Liver (tissue), 7 donors: ENCODE measurements at regions not wholly inside any gene's neighbourhood (a gene's known extent, or its start where the extent isn't known, plus 50 kb on each side); places are given as distances from the start of the nearest gene placed in this dataset.
"Not testable (repeated sequence)": the region's sequence is repeated elsewhere in the genome, so short reads cannot be mapped to it uniquely, and the experiment has no call there.

ENCODE experiments used
- DNase-seq: peaks from one replicate; pipeline ENCODE4 v3.0.0-alpha.2; 2017; ENCODE audit warnings: low spot score
- H3K27ac ChIP-seq, 2 donors: one replicate each; pipeline ENCODE4 v1.7.0; 2013; ENCODE audit warnings: inconsistent platforms in 2 of 2, low read length in 2 of 2, control low read depth in 1 of 2, low read depth in 1 of 2, mild to moderate bottlenecking in 1 of 2
- H3K27me3 ChIP-seq, 4 donors: one replicate each; pipeline versions ENCODE4 v1.6.1 to v1.7.0; 2013; ENCODE audit warnings: low read length in 3 of 4, inconsistent platforms in 1 of 4, mild to moderate bottlenecking in 1 of 4, moderate library complexity in 1 of 4; ENCODE audit not compliant: control insufficient read depth in 4 of 4, insufficient read depth in 4 of 4
- H3K36me3 ChIP-seq, 4 donors: one replicate each; pipeline versions ENCODE4 v1.6.1 to v1.7.0; 2013; ENCODE audit warnings: low read length in 3 of 4, mild to moderate bottlenecking in 3 of 4, low read depth in 1 of 4, moderate library complexity in 1 of 4; ENCODE audit not compliant: control insufficient read depth in 4 of 4, insufficient read depth in 3 of 4
- H3K4me1 ChIP-seq, 4 donors: one replicate each; pipeline versions ENCODE4 v1.6.1 to v1.7.0; 2013; ENCODE audit warnings: low read length in 3 of 4, mild to moderate bottlenecking in 3 of 4, moderate library complexity in 1 of 4; ENCODE audit not compliant: control insufficient read depth in 4 of 4, insufficient read depth in 4 of 4
- H3K4me3 ChIP-seq, 3 donors: one replicate each; pipeline versions ENCODE4 v1.6.1 to v1.7.0; 2013; ENCODE audit warnings: low read length in 3 of 3, control low read depth in 1 of 3, low read depth in 1 of 3, mild to moderate bottlenecking in 1 of 3
- H3K9ac ChIP-seq, 2 donors: one replicate each; pipeline ENCODE4 v1.7.0; 2013; ENCODE audit warnings: low read length in 2 of 2, mild to moderate bottlenecking in 2 of 2, moderate library complexity in 2 of 2, control low read depth in 1 of 2, low read depth in 1 of 2
- H3K9me3 ChIP-seq, 4 donors: one replicate each; pipeline versions ENCODE4 v1.6.1 to v1.7.0; 2013; ENCODE audit warnings: low read length in 3 of 4; ENCODE audit not compliant: control insufficient read depth in 4 of 4
- FOXA2 ChIP-seq: IDR thresholded peaks from 2 replicates; pipeline ENCODE4 v1.6.1; 2016; ENCODE audit warnings: antibody characterized with exemption
- GABPA ChIP-seq, 2 donors: IDR thresholded peaks in 1 of 2; conservative IDR thresholded peaks in 1 of 2; 2 replicates each; pipeline ENCODE4 v1.6.1; 2016; ENCODE audit warnings: antibody characterized with exemption in 2 of 2, mild to moderate bottlenecking in 1 of 2, moderate library complexity in 1 of 2
- HNF4A ChIP-seq, 2 donors: conservative IDR thresholded peaks; 2 replicates each; pipeline ENCODE4 v1.6.1; 2016; ENCODE audit warnings: antibody characterized with exemption in 2 of 2, mild to moderate bottlenecking in 2 of 2
- HNF4G ChIP-seq: IDR thresholded peaks from 2 replicates; pipeline ENCODE4 v1.6.1; 2016; ENCODE audit warnings: antibody characterized with exemption
- JUND ChIP-seq, 2 donors: IDR thresholded peaks; 2 replicates each; pipeline ENCODE4 v1.6.1; 2016; ENCODE audit warnings: antibody characterized with exemption in 2 of 2
- NR2F2 ChIP-seq: IDR thresholded peaks from 2 replicates; pipeline ENCODE4 v1.6.1; 2016; ENCODE audit warnings: antibody characterized with exemption
- RXRA ChIP-seq, 2 donors: IDR thresholded peaks; 2 replicates each; pipeline ENCODE4 v1.6.1; 2017 to 2018; ENCODE audit warnings: antibody characterized with exemption in 2 of 2, mild to moderate bottlenecking in 1 of 2
- TAF1 ChIP-seq: conservative IDR thresholded peaks from 2 replicates; pipeline ENCODE4 v1.6.1; 2016; ENCODE audit warnings: antibody characterized with exemption, mild to moderate bottlenecking
- YY1 ChIP-seq: IDR thresholded peaks from 2 replicates; pipeline ENCODE4 v1.6.1; 2016; ENCODE audit warnings: antibody characterized with exemption, mild to moderate bottlenecking
- WGBS: extraction: QIAGEN DNeasy Blood & Tissue Kit; methylation state at CpG from one replicate; pipeline ENCODE4 v1.1.7; 2013; 5-methylcytosine and 5-hydroxymethylcytosine counted together
- TF ChIP-seq, protein P1 (sequence below): IDR thresholded peaks from 2 replicates; pipeline ENCODE4 v1.6.1; 2016; ENCODE audit warnings: antibody characterized with exemption
- TF ChIP-seq, protein P2 (sequence below): IDR thresholded peaks from 2 replicates; pipeline ENCODE4 v1.6.1; 2016; ENCODE audit warnings: antibody characterized with exemption, mild to moderate bottlenecking
- TF ChIP-seq, protein P3 (sequence below): IDR thresholded peaks from 2 replicates; pipeline ENCODE4 v1.6.1; 2016; ENCODE audit warnings: antibody characterized with exemption
- donor health status: healthy.
- donor health status: healthy.
- donor health status: healthy.
- donor health status: healthy.

DNA sequence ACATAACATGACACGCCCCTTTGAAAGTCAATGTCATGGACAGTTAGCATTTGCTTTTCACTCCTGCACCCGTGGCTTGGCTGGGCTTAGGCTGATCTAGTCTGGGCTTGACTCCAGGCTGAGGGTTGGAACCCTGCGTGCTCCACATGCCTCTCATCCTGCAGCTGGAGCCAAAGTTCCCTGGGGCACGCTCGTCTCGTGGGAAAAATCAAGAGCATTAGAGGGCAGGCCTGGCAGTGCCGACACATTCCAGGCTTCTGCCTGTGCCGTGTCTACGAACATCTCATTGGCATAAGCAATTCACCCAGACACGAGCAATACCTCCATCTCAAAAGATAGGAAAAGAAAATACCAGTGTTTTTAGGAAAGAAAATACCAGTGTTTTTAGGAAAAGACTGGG lies 342.7 kb upstream of the SULF2 start:
- not testable (repeated sequence) for H3K9me3 ChIP-seq, H3K36me3 ChIP-seq, DNase-seq, H3K4me1 ChIP-seq, H3K27ac ChIP-seq, H3K9ac ChIP-seq, H3K4me3 ChIP-seq, H3K27me3 ChIP-seq
- 69% methylated on average over 10 of the region's 10 CpGs for WGBS
- TF ChIP-seq HNF4A (conservative IDR thresholded peaks at IDR 0.05) = peak in 1 of 2 donors; percentile 36
- peak in 1 of 2 donors; percentile 48 for TF ChIP-seq RXRA (IDR thresholded peaks at IDR 0.05)

DNA sequence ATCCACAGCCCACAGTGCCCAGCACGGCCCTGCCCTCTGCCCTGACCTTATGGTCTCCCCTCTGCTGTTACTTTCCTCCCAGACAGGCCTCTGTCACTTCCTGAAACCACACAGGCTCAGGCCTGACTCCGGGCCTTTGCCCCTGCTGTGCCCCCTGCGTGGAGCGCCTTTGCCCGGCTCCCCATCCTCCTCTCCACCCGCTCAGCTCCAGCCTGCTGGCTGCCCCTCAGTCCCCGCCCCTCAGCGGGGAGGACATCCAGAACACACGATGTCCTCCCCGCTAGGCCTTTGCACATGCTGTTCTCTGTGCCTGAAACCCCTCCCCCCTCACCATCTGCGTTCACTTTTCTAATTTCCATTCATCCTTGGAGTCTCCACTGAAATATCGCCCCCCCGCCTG lies 341.9 kb upstream of the SULF2 start:
- H3K9me3 ChIP-seq, H3K9ac ChIP-seq, H3K27ac ChIP-seq, H3K36me3 ChIP-seq, H3K4me3 ChIP-seq, H3K27me3 ChIP-seq, DNase-seq, H3K4me1 ChIP-seq: not testable (repeated sequence)
- WGBS = 83% methylated on average over 13 of the region's 13 CpGs

DNA sequence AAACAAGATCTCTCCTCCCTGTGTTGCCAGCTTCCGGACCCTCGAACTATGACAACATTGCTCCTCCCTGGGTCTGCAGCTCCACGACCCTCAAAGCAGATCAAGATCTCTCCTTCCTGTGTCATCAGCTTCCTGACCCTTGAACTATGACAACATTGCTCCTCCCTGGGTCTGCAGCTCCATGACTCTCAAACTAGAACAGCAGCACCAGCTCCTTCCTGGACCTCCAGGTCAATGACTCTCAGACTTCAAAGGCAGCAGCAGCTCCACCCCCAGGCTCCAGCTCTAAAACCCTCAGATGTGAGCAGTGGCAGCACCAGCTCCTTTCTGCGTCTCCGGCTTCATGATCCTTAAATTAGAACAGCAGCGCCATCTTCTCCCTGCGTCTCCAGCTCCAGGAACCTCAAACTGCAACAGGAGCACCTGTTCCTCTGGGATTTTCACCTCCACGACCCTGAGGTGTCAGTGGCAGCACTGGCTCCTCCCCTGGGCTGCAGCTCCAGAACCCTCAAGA lies 341.0 kb upstream of the SULF2 start:
- Histone ChIP-seq H3K9me3 (no peaks in the 10 kb centered on the region), H3K27me3 (peaks cover 0 to 2% (median 0%) of the 10 kb centered on the region in 4 donors), H3K4me3 (no peak overlapping the region), H3K36me3 (no peaks in the 10 kb centered on the region), H3K9ac (no peak overlapping the region), H3K27ac (no peak overlapping the region), H3K4me1 (peaks cover 0 to 4% (median 0%) of the 10 kb centered on the region in 4 donors)
- 41% methylated on average over 8 of the region's 8 CpGs for WGBS
- TF ChIP-seq, protein P1, sequence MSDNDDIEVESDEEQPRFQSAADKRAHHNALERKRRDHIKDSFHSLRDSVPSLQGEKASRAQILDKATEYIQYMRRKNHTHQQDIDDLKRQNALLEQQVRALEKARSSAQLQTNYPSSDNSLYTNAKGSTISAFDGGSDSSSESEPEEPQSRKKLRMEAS = no peak
- peak; percentile 26 to 42 for TF ChIP-seq RXRA (IDR thresholded peaks at IDR 0.05)
- TF ChIP-seq FOXA2 = no peak
- no peak for TF ChIP-seq JUND (IDR thresholded peaks at IDR 0.05)
- TF ChIP-seq YY1 = no peak
- no peak for TF ChIP-seq TAF1
- TF ChIP-seq HNF4G = no peak
- no peak for DNase-seq

DNA sequence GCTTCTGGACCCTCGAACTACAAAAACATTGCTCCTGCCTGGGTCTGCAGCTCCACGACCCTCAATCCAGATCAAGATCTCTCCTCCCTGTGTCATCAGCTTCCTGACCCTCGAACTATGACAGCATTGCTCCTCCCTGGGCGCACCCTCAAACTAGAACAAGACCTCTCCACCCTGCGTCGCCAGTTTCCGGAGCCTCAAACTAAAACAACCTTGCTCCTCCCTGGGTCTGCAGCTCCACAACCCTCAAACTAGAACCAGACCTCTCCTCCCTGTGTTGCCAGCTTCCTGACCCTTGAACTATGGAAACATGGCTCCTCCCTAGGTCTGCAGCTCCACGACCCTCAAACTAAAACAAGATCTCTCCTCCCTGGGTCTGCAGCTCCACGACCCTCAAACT lies 339.7 kb upstream of the SULF2 start:
- Histone ChIP-seq H3K27me3 (no peaks in the 10 kb centered on the region), H3K4me1 (peaks cover 0 to 4% (median 0%) of the 10 kb centered on the region in 4 donors), H3K4me3 (no peak overlapping the region), H3K9ac (no peak overlapping the region), H3K36me3 (no peaks in the 10 kb centered on the region), H3K9me3 (no peaks in the 10 kb centered on the region), H3K27ac (no peak overlapping the region)
- WGBS = 66% methylated on average over 9 of the region's 9 CpGs
- no peak for DNase-seq
- TF ChIP-seq, protein P1 = no peak
- TF ChIP-seq GABPA (IDR thresholded peaks at IDR 0.05 in 1 of 2, conservative IDR thresholded peaks at IDR 0.05 in 1 of 2) = no peak
- no peak for TF ChIP-seq NR2F2
- TF ChIP-seq, protein P2, sequence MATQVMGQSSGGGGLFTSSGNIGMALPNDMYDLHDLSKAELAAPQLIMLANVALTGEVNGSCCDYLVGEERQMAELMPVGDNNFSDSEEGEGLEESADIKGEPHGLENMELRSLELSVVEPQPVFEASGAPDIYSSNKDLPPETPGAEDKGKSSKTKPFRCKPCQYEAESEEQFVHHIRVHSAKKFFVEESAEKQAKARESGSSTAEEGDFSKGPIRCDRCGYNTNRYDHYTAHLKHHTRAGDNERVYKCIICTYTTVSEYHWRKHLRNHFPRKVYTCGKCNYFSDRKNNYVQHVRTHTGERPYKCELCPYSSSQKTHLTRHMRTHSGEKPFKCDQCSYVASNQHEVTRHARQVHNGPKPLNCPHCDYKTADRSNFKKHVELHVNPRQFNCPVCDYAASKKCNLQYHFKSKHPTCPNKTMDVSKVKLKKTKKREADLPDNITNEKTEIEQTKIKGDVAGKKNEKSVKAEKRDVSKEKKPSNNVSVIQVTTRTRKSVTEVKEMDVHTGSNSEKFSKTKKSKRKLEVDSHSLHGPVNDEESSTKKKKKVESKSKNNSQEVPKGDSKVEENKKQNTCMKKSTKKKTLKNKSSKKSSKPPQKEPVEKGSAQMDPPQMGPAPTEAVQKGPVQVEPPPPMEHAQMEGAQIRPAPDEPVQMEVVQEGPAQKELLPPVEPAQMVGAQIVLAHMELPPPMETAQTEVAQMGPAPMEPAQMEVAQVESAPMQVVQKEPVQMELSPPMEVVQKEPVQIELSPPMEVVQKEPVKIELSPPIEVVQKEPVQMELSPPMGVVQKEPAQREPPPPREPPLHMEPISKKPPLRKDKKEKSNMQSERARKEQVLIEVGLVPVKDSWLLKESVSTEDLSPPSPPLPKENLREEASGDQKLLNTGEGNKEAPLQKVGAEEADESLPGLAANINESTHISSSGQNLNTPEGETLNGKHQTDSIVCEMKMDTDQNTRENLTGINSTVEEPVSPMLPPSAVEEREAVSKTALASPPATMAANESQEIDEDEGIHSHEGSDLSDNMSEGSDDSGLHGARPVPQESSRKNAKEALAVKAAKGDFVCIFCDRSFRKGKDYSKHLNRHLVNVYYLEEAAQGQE = no peak
- TF ChIP-seq, protein P3, sequence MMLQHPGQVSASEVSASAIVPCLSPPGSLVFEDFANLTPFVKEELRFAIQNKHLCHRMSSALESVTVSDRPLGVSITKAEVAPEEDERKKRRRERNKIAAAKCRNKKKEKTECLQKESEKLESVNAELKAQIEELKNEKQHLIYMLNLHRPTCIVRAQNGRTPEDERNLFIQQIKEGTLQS = no peak
- no peak for TF ChIP-seq JUND (IDR thresholded peaks at IDR 0.05)
